MM.1S (cell line): ENCODE measurements at regions not wholly inside any gene's neighbourhood (a gene's known extent, or its start where the extent isn't known, plus 50 kb on each side); places are given as distances from the start of the nearest gene placed in this dataset.

ENCODE experiments used
- DNase-seq: peaks from one replicate; pipeline ENCODE4 v3.0.0-alpha.2; 2015
- H2AFZ ChIP-seq: fragments of 300-600 bp; sonication (generic); 2 replicates; pipeline ENCODE4 v1.6.0; 2016; ENCODE audit warnings: antibody characterized with exemption, low read length
- H3F3A ChIP-seq: fragments of 300-600 bp; sonication (generic); 2 replicates; pipeline ENCODE4 v1.6.1; 2016; ENCODE audit warnings: mild to moderate bottlenecking, antibody characterized with exemption, low read length, moderate library complexity, mixed read lengths; ENCODE audit not compliant: insufficient read depth
- H3K27ac ChIP-seq: fragments of 300-600 bp; sonication (generic); 2 replicates; pipeline ENCODE4 v1.5.1; 2016; ENCODE audit warnings: mild to moderate bottlenecking, low read length
- H3K27me3 ChIP-seq: fragments of 300-600 bp; sonication (generic); replicated peaks from 2 replicates; pipeline ENCODE4 v1.6.0; 2016; ENCODE audit warnings: low read length; ENCODE audit not compliant: insufficient read depth
- H3K36me3 ChIP-seq: fragments of 300-600 bp; sonication (generic); replicated peaks from 2 replicates; pipeline ENCODE4 v1.6.1; 2016; ENCODE audit warnings: mild to moderate bottlenecking, low read length, mixed read lengths; ENCODE audit not compliant: insufficient read depth
- H3K4me1 ChIP-seq: fragments of 300-600 bp; sonication (generic); 2 replicates; pipeline ENCODE4 v1.6.1; 2016; ENCODE audit warnings: low read length, mixed read lengths
- H3K4me2 ChIP-seq: fragments of 300-600 bp; sonication (generic); 2 replicates; pipeline ENCODE4 v1.6.0; 2016; ENCODE audit warnings: low read depth, low read length
- H3K4me3 ChIP-seq: fragments of 300-600 bp; sonication (generic); 2 replicates; pipeline ENCODE4 v1.5.1; 2016; ENCODE audit warnings: low read length, mixed read lengths
- H3K79me2 ChIP-seq: fragments of 300-600 bp; sonication (generic); 2 replicates; pipeline ENCODE4 v1.6.1; 2016; ENCODE audit warnings: mixed run types, low read length, mixed read lengths
- H3K9ac ChIP-seq: fragments of 300-600 bp; sonication (generic); 2 replicates; pipeline ENCODE4 v1.6.1; 2016; ENCODE audit warnings: low read length, mixed read lengths
- H3K9me2 ChIP-seq: fragments of 300-600 bp; sonication (generic); replicated peaks from 2 replicates; pipeline ENCODE4 v1.6.1; 2016; ENCODE audit warnings: mild to moderate bottlenecking, low read length, mixed read lengths; ENCODE audit not compliant: insufficient read depth
- H3K9me3 ChIP-seq: fragments of 300-600 bp; sonication (generic); replicated peaks from 2 replicates; pipeline ENCODE4 v1.6.1; 2016; ENCODE audit warnings: mild to moderate bottlenecking, low read length, mixed read lengths; ENCODE audit not compliant: insufficient read depth
- H4K20me1 ChIP-seq: fragments of 300-600 bp; sonication (generic); 2 replicates; pipeline ENCODE4 v1.6.1; 2016; ENCODE audit warnings: mild to moderate bottlenecking, low read length, moderate library complexity, mixed read lengths; ENCODE audit not compliant: insufficient read depth
- EZH2 ChIP-seq: fragments of 300-600 bp; sonication (generic); optimal IDR thresholded peaks from 2 replicates; pipeline ENCODE3; 2017; ENCODE audit warnings: low read depth, mild to moderate bottlenecking, antibody characterized with exemption, low read length, mixed read lengths
- EZH2phosphoT487 ChIP-seq: fragments of 300-600 bp; sonication (generic); IDR thresholded peaks from 2 replicates; pipeline ENCODE4 v1.6.1; 2018; ENCODE audit warnings: antibody characterized with exemption, low read length
- TF ChIP-seq, protein P1 (sequence below): fragments of 300-600 bp; sonication (generic); IDR thresholded peaks from 2 replicates; pipeline ENCODE4 v1.5.1; 2016; ENCODE audit warnings: antibody characterized with exemption, low read length, mixed read lengths

DNA sequence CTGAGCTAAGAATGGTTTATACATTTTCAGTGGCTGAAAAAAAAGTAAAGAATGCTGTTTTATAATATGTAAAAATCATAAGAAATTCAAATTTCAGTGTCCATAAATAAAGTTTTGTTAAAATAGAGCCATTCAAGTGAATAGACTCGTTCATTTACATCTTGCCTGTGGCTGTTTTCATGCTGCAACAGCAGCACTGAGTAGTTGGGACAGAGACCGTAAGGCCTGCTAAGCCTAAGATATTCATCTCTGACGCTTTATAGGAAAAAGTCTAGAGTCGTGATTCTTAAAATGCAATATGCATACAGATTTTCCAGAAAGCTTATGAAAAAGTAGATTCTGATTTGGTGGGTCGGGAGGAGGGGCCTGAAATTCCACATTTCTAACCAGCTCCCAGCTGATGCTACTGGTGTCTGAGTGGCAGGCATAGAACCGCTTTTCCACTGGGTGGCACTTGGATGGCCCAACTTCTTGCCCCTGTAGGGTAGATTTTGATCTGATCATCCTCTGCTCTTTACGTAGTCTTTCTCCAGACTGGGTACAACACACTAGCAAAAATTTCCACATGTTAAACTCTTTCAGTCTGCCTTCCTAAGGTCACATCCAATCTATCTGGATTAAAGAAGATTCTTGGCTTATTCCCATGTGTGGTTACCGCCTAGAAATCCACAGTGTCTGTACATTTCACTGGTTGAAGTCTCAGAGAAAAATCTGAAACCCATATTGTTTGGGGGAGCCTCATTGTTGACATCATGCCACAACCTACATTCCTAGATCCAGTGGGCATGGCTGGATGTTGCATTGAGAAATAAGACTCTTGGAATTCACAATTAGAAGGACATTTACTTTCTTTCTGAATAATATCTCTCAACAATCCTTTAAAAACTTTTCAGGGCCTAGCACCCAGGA, 151.2 kb downstream of the C12orf75 start:
- no peaks in the 10 kb centered on the region for H3K9me3 ChIP-seq
- H3K27ac ChIP-seq: no peak overlapping the region
- peaks cover 8% of the 10 kb centered on the region for H3K4me1 ChIP-seq
- H3K27me3 ChIP-seq: no peaks in the 10 kb centered on the region
- TF ChIP-seq EZH2phosphoT487: no peak
- TF ChIP-seq EZH2: no peak
- TF ChIP-seq, protein P1, sequence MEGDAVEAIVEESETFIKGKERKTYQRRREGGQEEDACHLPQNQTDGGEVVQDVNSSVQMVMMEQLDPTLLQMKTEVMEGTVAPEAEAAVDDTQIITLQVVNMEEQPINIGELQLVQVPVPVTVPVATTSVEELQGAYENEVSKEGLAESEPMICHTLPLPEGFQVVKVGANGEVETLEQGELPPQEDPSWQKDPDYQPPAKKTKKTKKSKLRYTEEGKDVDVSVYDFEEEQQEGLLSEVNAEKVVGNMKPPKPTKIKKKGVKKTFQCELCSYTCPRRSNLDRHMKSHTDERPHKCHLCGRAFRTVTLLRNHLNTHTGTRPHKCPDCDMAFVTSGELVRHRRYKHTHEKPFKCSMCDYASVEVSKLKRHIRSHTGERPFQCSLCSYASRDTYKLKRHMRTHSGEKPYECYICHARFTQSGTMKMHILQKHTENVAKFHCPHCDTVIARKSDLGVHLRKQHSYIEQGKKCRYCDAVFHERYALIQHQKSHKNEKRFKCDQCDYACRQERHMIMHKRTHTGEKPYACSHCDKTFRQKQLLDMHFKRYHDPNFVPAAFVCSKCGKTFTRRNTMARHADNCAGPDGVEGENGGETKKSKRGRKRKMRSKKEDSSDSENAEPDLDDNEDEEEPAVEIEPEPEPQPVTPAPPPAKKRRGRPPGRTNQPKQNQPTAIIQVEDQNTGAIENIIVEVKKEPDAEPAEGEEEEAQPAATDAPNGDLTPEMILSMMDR: no peak
- H3K36me3 ChIP-seq: no peaks in the 10 kb centered on the region
- H3K4me2 ChIP-seq: no peak overlapping the region
- peaks cover 7% of the 10 kb centered on the region for H3F3A ChIP-seq
- no peak overlapping the region for H3K4me3 ChIP-seq
- no peak for DNase-seq
- H4K20me1 ChIP-seq: no peaks in the 10 kb centered on the region
- no peak overlapping the region for H2AFZ ChIP-seq
- no peak overlapping the region for H3K9ac ChIP-seq
- no peaks in the 10 kb centered on the region for H3K79me2 ChIP-seq
- H3K9me2 ChIP-seq: no peaks in the 10 kb centered on the region

DNA sequence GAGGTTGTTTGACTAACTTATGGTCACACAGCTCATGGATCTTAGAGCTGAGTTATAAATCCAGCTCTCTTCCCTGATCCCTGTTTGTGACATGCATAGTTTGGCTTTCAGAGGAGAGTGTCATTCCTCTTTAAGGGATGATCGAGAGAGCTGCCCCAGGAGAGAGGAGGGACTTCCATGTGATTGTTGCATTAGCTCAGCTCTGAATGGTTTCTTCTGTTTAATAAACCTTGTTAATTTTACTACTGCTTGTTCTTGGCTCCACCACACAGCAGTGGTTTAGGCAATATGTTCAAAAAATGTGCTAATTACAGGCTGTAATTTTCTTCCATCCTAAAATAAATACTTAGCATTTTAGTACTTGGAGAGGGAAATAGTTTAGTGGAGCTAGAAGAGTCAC, 152.5 kb downstream of the C12orf75 start:
- H3K4me1 ChIP-seq: no peaks in the 10 kb centered on the region
- no peak for TF ChIP-seq EZH2phosphoT487
- TF ChIP-seq, protein P1: no peak
- no peak for TF ChIP-seq EZH2
- H3K36me3 ChIP-seq: no peaks in the 10 kb centered on the region
- no peaks in the 10 kb centered on the region for H3F3A ChIP-seq
- H3K4me3 ChIP-seq: no peak overlapping the region
- no peak overlapping the region for H3K27ac ChIP-seq
- no peak overlapping the region for H3K4me2 ChIP-seq
- H2AFZ ChIP-seq: no peak overlapping the region
- no peaks in the 10 kb centered on the region for H3K27me3 ChIP-seq
- DNase-seq: no peak
- no peaks in the 10 kb centered on the region for H3K9me2 ChIP-seq
- H3K9me3 ChIP-seq: no peaks in the 10 kb centered on the region
- no peaks in the 10 kb centered on the region for H4K20me1 ChIP-seq
- no peaks in the 10 kb centered on the region for H3K79me2 ChIP-seq
- H3K9ac ChIP-seq: no peak overlapping the region

DNA sequence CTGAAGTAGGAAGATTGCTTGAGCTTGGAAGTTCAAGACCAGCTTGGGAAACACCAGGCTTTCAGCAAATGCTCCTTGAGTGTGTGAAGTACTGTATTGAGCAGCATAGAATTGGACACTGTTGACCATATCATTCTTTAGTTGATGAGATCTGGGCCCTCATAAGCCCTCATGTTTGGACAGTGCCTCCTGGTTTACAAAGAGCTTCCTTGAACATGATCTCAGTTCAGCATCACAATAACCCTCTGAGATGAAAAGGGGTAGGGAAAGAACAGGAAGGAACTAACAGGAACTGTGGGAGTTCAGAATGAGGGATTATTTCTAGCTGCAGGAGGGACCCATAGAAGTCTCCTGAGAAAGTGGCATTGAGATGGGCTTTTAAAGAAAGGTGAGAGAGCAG, 153.2 kb downstream of the C12orf75 start:
- TF ChIP-seq EZH2 (no peak), EZH2phosphoT487 (no peak)
- TF ChIP-seq, protein P1: no peak
- DNase-seq: no peak

More for the DNA sequence above, 153.2 kb downstream of the C12orf75 start:
- Histone ChIP-seq H3K4me3 (no peak overlapping the region), H3K9ac (no peak overlapping the region), H3K9me3 (no peaks in the 10 kb centered on the region), H3K4me1 (no peaks in the 10 kb centered on the region), H3K9me2 (no peaks in the 10 kb centered on the region), H2AFZ (no peak overlapping the region), H4K20me1 (no peaks in the 10 kb centered on the region), H3K79me2 (no peaks in the 10 kb centered on the region), H3K27ac (no peak overlapping the region), H3K36me3 (no peaks in the 10 kb centered on the region), H3K27me3 (no peaks in the 10 kb centered on the region), H3K4me2 (no peak overlapping the region), H3F3A (no peaks in the 10 kb centered on the region)
